Medulla oblongata (tissue), 1 donor: ENCODE measurements at regions not wholly inside any gene's neighbourhood (a gene's known extent, or its start where the extent isn't known, plus 50 kb on each side); places are given as distances from the start of the nearest gene placed in this dataset.
"Not testable (repeated sequence)": the region's sequence is repeated elsewhere in the genome, so short reads cannot be mapped to it uniquely, and the experiment has no call there.

Experiments used
- DNase-seq: peaks from one replicate; pipeline ENCODE4 v3.0.0-alpha.2; 2015; ENCODE audit errors: extremely low spot score

- DNase-seq: not testable (repeated sequence)
These were observed 56.6 kb upstream of the ASNS start for GRCh38 chr7:97928844-97929243.

- peak; percentile 15 for DNase-seq
These were observed 55.9 kb upstream of the ASNS start for GRCh38 chr7:97927790-97928748.
